ENCODE measurements at regions not wholly inside any gene's neighbourhood (a gene's known extent, or its start where the extent isn't known, plus 50 kb on each side); places are given as distances from the start of the nearest gene placed in this dataset.

GRCh38 chr17:77375917-77376651 lies 235.3 kb downstream of the SEC14L1 start:
- H3K18ac ChIP-seq (ENCODE audit: extremely low read depth, low read length), result peak overlapping the region; percentile 48; the same call in 1 of the 2 replicates
- H3K9ac ChIP-seq (replicated peaks in 1 of 4; ENCODE audit: extremely low read depth in 1 of 4, low read depth in 3 of 4, low read length in 3 of 4), result peak overlapping the region in 1 of 4 experiments; percentile 14; a peak in 1 of 7 replicates
- H2AK5ac ChIP-seq (ENCODE audit: low read depth, low read length), result peak overlapping the region; percentile 54; the same call in 1 of the 2 replicates
- H2BK120ac ChIP-seq (replicated peaks; ENCODE audit: low read depth, low read length), result no peak overlapping the region
- no peak overlapping the region for H3K56ac ChIP-seq (replicated peaks; ENCODE audit: insufficient read length, low read depth, low read length)
- WGBS, 2 experiments (ENCODE audit: extremely low coverage in 1 of 2, insufficient coverage in 1 of 2, insufficient read length in 1 of 2, insufficient replicate concordance in 2 of 2, low coverage in 1 of 2, low lambda C conversion rate in 2 of 2, missing lambda C conversion rate in 1 of 2), result 75% methylated on average over 17 of the region's 20 CpGs; no CpG with 5 or more reads in 1 of the 2 experiments
- H3K4ac ChIP-seq (replicated peaks; ENCODE audit: insufficient read length, low read depth, low read length), result peak overlapping the region; percentile 27
- H2BK15ac ChIP-seq (ENCODE audit: low read length), result 0 out of 2 replicates have a peak overlapping the region, but pooled peaks have one; percentile 12
- H3K36me3 ChIP-seq (ENCODE audit: control insufficient read depth in 2 of 4, insufficient read depth in 4 of 4, low read length in 3 of 4), result no peaks in the 10 kb centered on the region
- FAIRE-seq, result no peak
- peak overlapping the region; percentile 18; the same call in 1 of the 2 replicates for H4K8ac ChIP-seq (ENCODE audit: extremely low read depth, insufficient read depth, low read length)
- H3K79me1 ChIP-seq (ENCODE audit: low read depth, low read length), result peaks cover 37% of the 10 kb centered on the region
- peaks cover 17% of the 10 kb centered on the region; the same call in 1 of the 2 replicates for H3K23me2 ChIP-seq (ENCODE audit: low read depth, low read length)
- peaks cover 22 to 34% of the 10 kb centered on the region in 2 experiments for H4K20me1 ChIP-seq (replicated peaks in 1 of 2; ENCODE audit: control insufficient read depth in 1 of 2, insufficient read depth in 2 of 2, low read length in 2 of 2)
- H3K79me2 ChIP-seq (ENCODE audit: control insufficient read depth in 1 of 2, insufficient read depth in 2 of 2, low read length in 2 of 2), result peaks cover 18 to 76% of the 10 kb centered on the region in 2 experiments
- no peak overlapping the region for H3K23ac ChIP-seq (ENCODE audit: insufficient read length)
- no peak overlapping the region for H4K5ac ChIP-seq (ENCODE audit: insufficient read length, low read depth, low read length)
- no peak overlapping the region for H4K91ac ChIP-seq (replicated peaks; ENCODE audit: insufficient read length, low read length)
- peak overlapping the region; percentile 40 for H2BK5ac ChIP-seq (ENCODE audit: low read depth, low read length)
- no peak overlapping the region for H2AFZ ChIP-seq (ENCODE audit: low read length)
- no peak overlapping the region for H3K14ac ChIP-seq (ENCODE audit: insufficient read length)
- H3K4me1 ChIP-seq (replicated peaks in 1 of 4; ENCODE audit: control insufficient read depth in 3 of 4, insufficient read depth in 4 of 4, low read length in 3 of 4), result peaks cover 9 to 67% (median 52%) of the 10 kb centered on the region in 4 experiments
- H2BK12ac ChIP-seq (ENCODE audit: low read depth, low read length), result 0 out of 2 replicates have a peak overlapping the region, but pooled peaks have one; percentile 68
- H3K4me3 ChIP-seq (ENCODE audit: extremely low read depth in 1 of 4, insufficient read depth in 2 of 4, low read depth in 3 of 4, low read length in 4 of 4), result 0 out of 8 replicates have a peak overlapping the region, but pooled peaks of 1 of the 4 experiments have one; percentile 4
- H3K27ac ChIP-seq (ENCODE audit: low read depth, low read length), result no peak overlapping the region
- no peaks in the 10 kb centered on the region for H3K27me3 ChIP-seq (replicated peaks in 1 of 4; ENCODE audit: control insufficient read depth in 3 of 4, extremely low read depth in 1 of 4, insufficient read depth in 3 of 4, low read length in 3 of 4)
- ChIA-PET POLR2A (ENCODE audit: partially characterized antibody) (interaction anchor here (0.7 to 2.3 kb wide), 8 partner anchors 10 to 78 kb away, joined by 3 to 14 read pairs (median 5); no protein-coding TSS in a partner anchor), CTCF (ENCODE audit: partially characterized antibody) (interaction anchor here (0.8 to 5.2 kb wide), 10 partner anchors 17 to 364 kb away, joined by 3 to 29 read pairs (median 4); no protein-coding TSS in a partner anchor)
- H2BK20ac ChIP-seq (ENCODE audit: low read length), result peak overlapping the region; percentile 15; the same call in 1 of the 2 replicates
- H3K4me2 ChIP-seq (ENCODE audit: insufficient read depth in 1 of 2, low read depth in 2 of 2, low read length in 2 of 2), result peak overlapping the region; percentile 56 to 83
- H3K9me3 ChIP-seq (ENCODE audit: insufficient read depth in 2 of 2, low read depth in 1 of 2, low read length in 1 of 2), result no peaks in the 10 kb centered on the region
- no peak for DNase-seq (ENCODE audit: low read depth in 1 of 2, low spot score in 2 of 2)
- no peak for TF ChIP-seq GABPA (IDR thresholded peaks at IDR 0.05; ENCODE audit: borderline replicate concordance, insufficient read depth, low read length)
- TF ChIP-seq KDM4A (IDR thresholded peaks at IDR 0.05; ENCODE audit: low read depth, low read length, severe bottlenecking), result no peak
- TF ChIP-seq TAF7 (optimal IDR thresholded peaks at IDR 0.05; ENCODE audit: borderline replicate concordance, low read depth, low read length), result no peak
- TF ChIP-seq CREB1 (IDR thresholded peaks at IDR 0.05), result no peak
- no peak for TF ChIP-seq SAP30 (IDR thresholded peaks at IDR 0.05; ENCODE audit: insufficient read depth, insufficient replicate concordance, low read length)
- TF ChIP-seq CHD2 (IDR thresholded peaks at IDR 0.05; ENCODE audit: low read length), result no peak
- TF ChIP-seq POLR2AphosphoS5 (IDR thresholded peaks at IDR 0.05; ENCODE audit: low read depth, low read length), result no peak
- TF ChIP-seq CBX8 (IDR thresholded peaks at IDR 0.05; ENCODE audit: borderline replicate concordance, low read depth, low read length), result no peak
- no peak for TF ChIP-seq SIN3A (conservative IDR thresholded peaks at IDR 0.05 in 1 of 2, IDR thresholded peaks at IDR 0.05 in 1 of 2; ENCODE audit: low read depth in 1 of 2, low read length in 2 of 2)
- no peak for TF ChIP-seq FOSL1 (IDR thresholded peaks at IDR 0.05; ENCODE audit: insufficient read depth, low read depth, low read length)
- no peak for TF ChIP-seq RXRA (IDR thresholded peaks at IDR 0.05; ENCODE audit: insufficient read depth, low read depth, low read length)
